ENCODE measurements at regions not wholly inside any gene's neighbourhood (a gene's known extent, or its start where the extent isn't known, plus 50 kb on each side); places are given as distances from the start of the nearest gene placed in this dataset.
"Not testable (repeated sequence)": the region's sequence is repeated elsewhere in the genome, so short reads cannot be mapped to it uniquely, and the experiment has no call there.

- DNase-seq = no peak
These were observed 84.8 kb upstream of the ASB18 start for GRCh38 chr2:236348976-236349375.

- DNase-seq = no peak
These were observed 86.2 kb upstream of the ASB18 start for GRCh38 chr2:236350426-236350825.

- no peak for DNase-seq
These were observed 87.8 kb upstream of the ASB18 start for GRCh38 chr2:236351966-236352525.

- no peak for DNase-seq
These were observed 88.8 kb upstream of the ASB18 start for GRCh38 chr2:236352761-236353593.

- DNase-seq = no peak
These were observed 89.4 kb upstream of the ASB18 start for GRCh38 chr2:236353594-236353942.

- DNase-seq = no peak
These were observed 90.1 kb upstream of the ASB18 start for GRCh38 chr2:236354056-236354940.

- DNase-seq = no peak
These were observed 90.9 kb upstream of the ASB18 start for GRCh38 chr2:236354973-236355595.

- no peak for DNase-seq
These were observed 91.7 kb upstream of the ASB18 start for GRCh38 chr2:236355911-236356310.

- not testable (repeated sequence) for DNase-seq
These were observed 92.1 kb upstream of the ASB18 start for GRCh38 chr2:236356321-236356720.

GRCh38 chr2:236358482-236358881 lies 94.3 kb upstream of the ASB18 start:
- DNase-seq = not testable (repeated sequence)

- no peak for DNase-seq
These were observed 95.3 kb upstream of the ASB18 start for GRCh38 chr2:236359426-236360045.

GRCh38 chr2:236360496-236360895 lies 96.3 kb upstream of the ASB18 start:
- DNase-seq = no peak

GRCh38 chr2:236363711-236364277 lies 99.6 kb upstream of the ASB18 start:
- no peak for DNase-seq

GRCh38 chr2:236365258-236366048 lies 101.2 kb upstream of the ASB18 start:
- no peak for DNase-seq

- DNase-seq = no peak
These were observed 101.8 kb upstream of the ASB18 start for GRCh38 chr2:236366049-236366387.

GRCh38 chr2:236366397-236366796 lies 102.2 kb upstream of the ASB18 start:
- DNase-seq = no peak

- no peak for DNase-seq
These were observed 103.5 kb upstream of the ASB18 start for GRCh38 chr2:236367506-236368289.

- DNase-seq = no peak
These were observed 105.5 kb upstream of the ASB18 start for GRCh38 chr2:236369661-236370062.

GRCh38 chr2:236370847-236371409 lies 106.7 kb upstream of the ASB18 start:
- no peak for DNase-seq

- DNase-seq = no peak
These were observed 111.8 kb upstream of the ASB18 start for GRCh38 chr2:236375973-236376476.
